HEK293 (cell line): ENCODE measurements at regions not wholly inside any gene's neighbourhood (a gene's known extent, or its start where the extent isn't known, plus 50 kb on each side); places are given as distances from the start of the nearest gene placed in this dataset.

Experiments
- HOXC10 ChIP-seq: sonication (generic); formaldehyde crosslinking; IDR thresholded peaks from 2 replicates; pipeline ENCODE4 v1.8.1; 2023; ENCODE audit warnings: mild to moderate bottlenecking, missing genetic modification reagents
- HOXD13 ChIP-seq: sonication (generic); formaldehyde crosslinking; IDR thresholded peaks from 2 replicates; pipeline ENCODE4 v1.8.0; 2022; ENCODE audit warnings: missing genetic modification reagents, borderline replicate concordance
- KLF1 ChIP-seq: fragments of 450-650 bp; formaldehyde crosslinking; IDR thresholded peaks from 2 replicates; pipeline ENCODE4 v1.5.1; 2016; ENCODE audit warnings: missing biosample characterization, missing genetic modification characterization
- ZBTB21 ChIP-seq: fragments of 450-650 bp; formaldehyde crosslinking; IDR thresholded peaks from 2 replicates; pipeline ENCODE4 v1.5.1; 2017; ENCODE audit warnings: missing biosample characterization, missing genetic modification characterization
- ZNF112 ChIP-seq: fragments of 450-650 bp; formaldehyde crosslinking; IDR thresholded peaks from 2 replicates; pipeline ENCODE4 v1.5.0; 2017; ENCODE audit warnings: missing biosample characterization, missing genetic modification characterization
- ZNF114 ChIP-seq: fragments of 450-650 bp; formaldehyde crosslinking; IDR thresholded peaks from 2 replicates; pipeline ENCODE4 v1.5.0; 2017; ENCODE audit warnings: missing biosample characterization, missing genetic modification characterization
- ZNF121 ChIP-seq: fragments of 450-650 bp; formaldehyde crosslinking; IDR thresholded peaks from 2 replicates; pipeline ENCODE4 v1.5.1; 2016; ENCODE audit warnings: missing biosample characterization, missing genetic modification characterization
- ZNF174 ChIP-seq: fragments of 450-650 bp; formaldehyde crosslinking; IDR thresholded peaks from 2 replicates; pipeline ENCODE4 v1.5.0; 2017; ENCODE audit warnings: missing biosample characterization, mild to moderate bottlenecking, missing genetic modification characterization
- ZNF514 ChIP-seq: fragments of 450-650 bp; formaldehyde crosslinking; IDR thresholded peaks from 2 replicates; pipeline ENCODE4 v1.5.1; 2016; ENCODE audit warnings: missing biosample characterization, missing genetic modification characterization
- ZNF76 ChIP-seq: fragments of 450-650 bp; formaldehyde crosslinking; IDR thresholded peaks from 2 replicates; pipeline ENCODE4; 2016; ENCODE audit warnings: low read depth, missing biosample characterization, missing genetic modification characterization, borderline replicate concordance
- TF ChIP-seq, protein P1 (sequence below): fragments of 450-650 bp; formaldehyde crosslinking; IDR thresholded peaks from 2 replicates; pipeline ENCODE4 v1.5.1; 2016; ENCODE audit warnings: missing biosample characterization, missing genetic modification characterization
- TF ChIP-seq, protein P2 (sequence below): fragments of 450-650 bp; formaldehyde crosslinking; conservative IDR thresholded peaks from 2 replicates; pipeline ENCODE4 v1.5.1; 2016; ENCODE audit warnings: low read depth, missing biosample characterization, missing genetic modification characterization

- TF ChIP-seq KLF1 = no peak
- TF ChIP-seq, protein P1, sequence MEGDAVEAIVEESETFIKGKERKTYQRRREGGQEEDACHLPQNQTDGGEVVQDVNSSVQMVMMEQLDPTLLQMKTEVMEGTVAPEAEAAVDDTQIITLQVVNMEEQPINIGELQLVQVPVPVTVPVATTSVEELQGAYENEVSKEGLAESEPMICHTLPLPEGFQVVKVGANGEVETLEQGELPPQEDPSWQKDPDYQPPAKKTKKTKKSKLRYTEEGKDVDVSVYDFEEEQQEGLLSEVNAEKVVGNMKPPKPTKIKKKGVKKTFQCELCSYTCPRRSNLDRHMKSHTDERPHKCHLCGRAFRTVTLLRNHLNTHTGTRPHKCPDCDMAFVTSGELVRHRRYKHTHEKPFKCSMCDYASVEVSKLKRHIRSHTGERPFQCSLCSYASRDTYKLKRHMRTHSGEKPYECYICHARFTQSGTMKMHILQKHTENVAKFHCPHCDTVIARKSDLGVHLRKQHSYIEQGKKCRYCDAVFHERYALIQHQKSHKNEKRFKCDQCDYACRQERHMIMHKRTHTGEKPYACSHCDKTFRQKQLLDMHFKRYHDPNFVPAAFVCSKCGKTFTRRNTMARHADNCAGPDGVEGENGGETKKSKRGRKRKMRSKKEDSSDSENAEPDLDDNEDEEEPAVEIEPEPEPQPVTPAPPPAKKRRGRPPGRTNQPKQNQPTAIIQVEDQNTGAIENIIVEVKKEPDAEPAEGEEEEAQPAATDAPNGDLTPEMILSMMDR (tag by site-specific recombination) = no peak
- no peak for TF ChIP-seq ZNF121 (tag by site-specific recombination)
- no peak for TF ChIP-seq ZNF76 (tag by site-specific recombination)
- no peak for TF ChIP-seq ZNF514 (tag by site-specific recombination)
- TF ChIP-seq ZNF174 = no peak
- TF ChIP-seq, protein P2, sequence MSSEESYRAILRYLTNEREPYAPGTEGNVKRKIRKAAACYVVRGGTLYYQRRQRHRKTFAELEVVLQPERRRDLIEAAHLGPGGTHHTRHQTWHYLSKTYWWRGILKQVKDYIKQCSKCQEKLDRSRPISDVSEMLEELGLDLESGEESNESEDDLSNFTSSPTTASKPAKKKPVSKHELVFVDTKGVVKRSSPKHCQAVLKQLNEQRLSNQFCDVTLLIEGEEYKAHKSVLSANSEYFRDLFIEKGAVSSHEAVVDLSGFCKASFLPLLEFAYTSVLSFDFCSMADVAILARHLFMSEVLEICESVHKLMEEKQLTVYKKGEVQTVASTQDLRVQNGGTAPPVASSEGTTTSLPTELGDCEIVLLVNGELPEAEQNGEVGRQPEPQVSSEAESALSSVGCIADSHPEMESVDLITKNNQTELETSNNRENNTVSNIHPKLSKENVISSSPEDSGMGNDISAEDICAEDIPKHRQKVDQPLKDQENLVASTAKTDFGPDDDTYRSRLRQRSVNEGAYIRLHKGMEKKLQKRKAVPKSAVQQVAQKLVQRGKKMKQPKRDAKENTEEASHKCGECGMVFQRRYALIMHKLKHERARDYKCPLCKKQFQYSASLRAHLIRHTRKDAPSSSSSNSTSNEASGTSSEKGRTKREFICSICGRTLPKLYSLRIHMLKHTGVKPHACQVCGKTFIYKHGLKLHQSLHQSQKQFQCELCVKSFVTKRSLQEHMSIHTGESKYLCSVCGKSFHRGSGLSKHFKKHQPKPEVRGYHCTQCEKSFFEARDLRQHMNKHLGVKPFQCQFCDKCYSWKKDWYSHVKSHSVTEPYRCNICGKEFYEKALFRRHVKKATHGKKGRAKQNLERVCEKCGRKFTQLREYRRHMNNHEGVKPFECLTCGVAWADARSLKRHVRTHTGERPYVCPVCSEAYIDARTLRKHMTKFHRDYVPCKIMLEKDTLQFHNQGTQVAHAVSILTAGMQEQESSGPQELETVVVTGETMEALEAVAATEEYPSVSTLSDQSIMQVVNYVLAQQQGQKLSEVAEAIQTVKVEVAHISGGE = no peak
- TF ChIP-seq HOXC10 (CRISPR knock-in tag) = no peak
- TF ChIP-seq ZNF114 = no peak
- no peak for TF ChIP-seq ZNF112 (tag by site-specific recombination)
- no peak for TF ChIP-seq ZBTB21 (tag by site-specific recombination)
- no peak for TF ChIP-seq HOXD13 (CRISPR knock-in tag)
Measured at GRCh38 chr13:87368639-87369038, 302.5 kb upstream of the SLITRK5 start.
